Adrenal gland (tissue), 5 donors: ENCODE measurements at regions not wholly inside any gene's neighbourhood (a gene's known extent, or its start where the extent isn't known, plus 50 kb on each side); places are given as distances from the start of the nearest gene placed in this dataset.

Source experiments
- CTCF ChIP-seq, 6 experiments: fragments of 450-650 bp in 4 of 6; fragments of 200-600 bp in 2 of 6; sonication (generic) in 1 of 6; IDR thresholded peaks; 1 replicate in 5 of 6; 2 replicates in 1 of 6; pipeline versions ENCODE4 v1.5.1 to v1.8.0; 2016 to 2021; ENCODE audit warnings: antibody characterized with exemption in 6 of 6, mild to moderate bottlenecking in 2 of 6, moderate library complexity in 1 of 6
- POLR2A ChIP-seq, 2 donors: fragments of 450-650 bp; IDR thresholded peaks; one replicate each; pipeline ENCODE4 v1.6.1; 2017; ENCODE audit warnings: antibody characterized with exemption in 2 of 2, mild to moderate bottlenecking in 2 of 2, moderate library complexity in 1 of 2
- donor health status: DM: no; HTN: no; CAD: no.

- no peak for TF ChIP-seq CTCF (IDR thresholded peaks at IDR 0.05)
- TF ChIP-seq POLR2A (IDR thresholded peaks at IDR 0.05) = no peak
Measured at GRCh38 chr18:4653418-4653817, 198.3 kb upstream of the DLGAP1 start.
